HK-2 (cell line): ENCODE measurements at regions not wholly inside any gene's neighbourhood (a gene's known extent, or its start where the extent isn't known, plus 50 kb on each side); places are given as distances from the start of the nearest gene placed in this dataset.
"Not testable (repeated sequence)": the region's sequence is repeated elsewhere in the genome, so short reads cannot be mapped to it uniquely, and the experiment has no call there.

Experiments used
- DNase-seq: peaks from one replicate; pipeline ENCODE4 v3.0.0-alpha.2; 2018; ENCODE audit not compliant: unreplicated experiment

DNA sequence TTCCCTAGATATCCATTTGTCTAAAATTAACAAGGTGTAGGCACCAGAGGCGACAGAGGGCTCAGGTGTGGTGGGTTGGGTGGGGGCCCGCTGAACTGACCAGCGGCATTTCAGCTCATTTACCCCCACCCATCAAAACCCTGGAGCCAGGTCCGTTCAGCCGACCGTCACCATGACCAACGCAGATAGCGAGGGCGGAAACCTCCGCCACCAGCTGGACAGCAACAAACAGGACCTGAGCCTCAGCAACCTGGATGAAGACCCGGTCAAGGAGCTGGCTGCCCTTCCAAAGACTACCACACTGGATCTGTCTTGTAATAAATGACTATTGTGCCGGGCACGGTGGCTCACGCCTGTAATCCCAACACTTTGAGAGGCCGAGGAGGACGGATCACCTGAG lies 120.8 kb upstream of the LGSN start:
- no peak for DNase-seq

DNA sequence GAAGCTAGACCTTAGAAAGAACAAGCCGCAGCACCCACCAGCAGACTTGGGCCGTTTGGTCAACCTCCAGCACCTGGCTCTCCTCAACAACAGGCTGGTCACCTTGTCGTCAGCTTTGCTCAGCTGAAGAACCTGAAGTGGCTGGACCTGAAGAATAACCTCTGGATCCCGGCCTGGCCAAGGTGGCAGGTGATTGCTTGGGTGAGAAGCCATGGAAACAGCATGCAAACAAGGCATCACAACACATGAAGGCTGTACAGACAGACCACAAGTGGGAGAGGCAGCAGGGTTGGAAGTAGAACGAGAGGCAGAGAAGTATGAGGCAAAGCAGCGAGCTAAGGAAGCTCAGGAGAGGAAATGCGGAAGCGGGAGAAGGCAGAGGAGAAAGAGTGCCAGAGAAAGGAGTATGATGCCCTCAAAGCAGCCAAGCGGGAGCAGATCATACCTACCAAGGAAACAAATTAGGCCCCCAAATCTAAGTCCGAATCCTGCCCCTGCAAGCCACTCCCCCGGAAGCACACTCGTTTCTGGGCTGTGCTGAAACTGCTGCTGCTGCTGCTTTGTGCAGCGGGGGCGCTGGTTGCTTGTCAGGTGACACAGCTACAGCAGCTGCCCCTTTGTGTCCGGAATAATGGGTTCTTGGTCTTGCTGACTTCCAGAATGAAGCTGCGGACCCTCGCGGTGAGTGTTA lies 121.6 kb upstream of the LGSN start:
- DNase-seq: no peak

DNA sequence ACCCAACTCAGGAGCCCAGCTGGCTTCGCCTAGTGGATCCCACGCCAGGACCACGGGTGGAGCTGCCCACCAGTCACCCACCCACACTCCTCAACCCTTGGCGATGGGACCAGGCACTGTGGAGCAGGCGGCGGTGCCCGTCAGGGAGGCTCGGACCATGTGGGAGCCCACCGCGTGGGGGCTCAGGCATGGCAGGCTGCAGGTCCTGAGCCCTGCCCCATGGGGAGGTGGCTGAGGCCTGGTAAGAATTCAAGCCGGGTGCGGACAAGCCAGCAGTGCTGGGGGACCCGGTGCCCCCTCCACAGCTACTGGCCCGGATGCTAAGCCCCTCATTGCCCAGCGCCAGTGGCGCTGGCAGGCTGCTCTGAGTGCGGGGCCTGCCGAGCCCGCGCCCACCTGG lies 123.1 kb upstream of the LGSN start:
- no peak for DNase-seq

DNA sequence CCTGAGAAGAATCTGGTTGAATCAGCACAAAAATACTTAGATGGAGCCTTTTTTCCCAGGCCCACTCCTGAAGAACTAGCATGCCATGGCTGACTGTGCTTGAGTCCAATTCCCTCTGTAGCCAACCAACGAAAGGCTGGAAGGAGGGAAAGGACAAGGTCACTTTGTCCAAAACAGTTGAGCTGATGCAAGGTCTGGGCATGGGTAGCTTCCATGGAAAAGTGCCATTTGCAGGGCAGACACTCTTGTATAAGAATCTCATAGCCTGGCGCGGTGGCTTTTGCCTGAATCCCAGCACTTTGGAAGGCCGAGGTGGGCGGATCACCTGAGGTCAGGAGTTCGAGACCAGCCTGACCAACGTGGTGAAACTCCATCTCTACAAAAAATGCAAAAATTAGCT lies 125.0 kb upstream of the LGSN start:
- DNase-seq: no peak

DNA sequence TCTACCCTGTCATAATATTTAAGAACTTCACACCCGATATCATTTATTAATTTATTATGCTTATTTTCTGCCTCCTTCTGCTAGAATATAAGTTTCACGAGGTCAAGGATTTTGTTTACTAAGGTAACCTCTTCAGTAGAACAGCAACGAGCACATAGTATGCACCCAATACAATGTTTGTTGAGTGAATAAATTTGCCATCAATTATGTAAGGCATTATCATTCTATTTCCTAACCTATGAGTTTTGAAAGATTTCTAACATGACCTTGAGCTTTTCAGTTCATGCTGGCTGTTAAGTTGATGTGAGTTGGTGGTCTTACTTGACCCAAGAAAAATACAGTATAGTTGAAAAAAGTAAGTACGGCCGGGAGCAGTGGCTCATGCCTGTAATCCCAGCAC lies 125.9 kb upstream of the LOC128125822 start:
- no peak for DNase-seq

DNA sequence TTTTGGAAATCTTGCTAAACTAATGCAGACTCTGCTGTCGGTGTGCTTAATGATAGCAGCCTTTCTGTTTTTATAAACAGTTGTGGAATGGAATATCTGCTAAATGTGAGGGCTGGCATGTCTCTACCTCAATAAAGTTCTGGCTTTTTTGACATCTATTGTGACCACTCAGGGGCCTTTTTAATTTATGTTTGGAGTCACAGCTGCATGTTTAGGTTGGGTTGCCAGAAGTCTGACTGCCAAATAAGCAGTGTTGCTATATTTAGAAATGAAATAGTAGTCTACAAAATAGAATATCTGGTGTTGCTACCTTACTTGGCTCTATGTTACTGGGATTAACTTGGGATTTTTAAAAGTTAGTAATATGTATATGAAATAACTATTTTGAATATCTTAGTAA lies 125.1 kb upstream of the LOC128125822 start:
- DNase-seq: no peak

DNA sequence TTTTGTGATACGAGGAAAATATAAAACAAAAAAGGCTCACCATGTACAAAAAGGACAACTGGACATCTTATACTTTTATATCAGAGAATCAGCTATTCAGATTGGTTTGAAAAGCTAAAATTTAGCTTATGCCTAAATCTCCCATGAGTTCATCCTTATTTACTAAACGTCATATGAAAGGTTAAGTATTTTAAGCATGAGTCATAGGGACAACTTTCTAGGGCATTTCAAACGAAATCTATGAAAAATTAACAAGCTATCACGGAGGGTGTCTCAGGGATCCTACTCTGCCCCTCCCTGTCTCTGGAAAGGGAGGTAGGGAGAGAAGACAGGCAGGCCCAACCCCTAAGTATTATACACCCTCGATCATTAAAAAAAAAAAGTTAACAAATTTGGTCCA lies 124.1 kb upstream of the LOC128125822 start:
- peak; percentile 4 for DNase-seq

DNA sequence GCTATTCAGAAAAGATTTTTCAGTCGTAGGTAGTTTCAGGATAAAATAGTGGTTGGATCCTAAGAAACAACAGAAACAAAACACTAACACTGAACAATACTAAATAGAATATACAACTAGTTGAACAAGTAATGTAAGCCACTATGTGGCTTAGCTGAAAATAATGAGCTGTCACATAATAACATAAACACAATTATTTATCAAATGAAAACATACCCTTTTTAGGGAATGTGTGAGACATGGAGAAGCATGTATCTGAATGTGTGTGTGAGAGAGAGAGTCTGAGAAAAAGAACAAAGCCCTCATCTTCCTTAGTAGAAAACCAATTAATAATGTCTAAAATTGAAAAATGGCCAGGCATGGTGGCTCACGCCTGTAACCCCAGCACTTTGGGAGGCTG lies 122.6 kb upstream of the LOC128125822 start:
- no peak for DNase-seq

DNA sequence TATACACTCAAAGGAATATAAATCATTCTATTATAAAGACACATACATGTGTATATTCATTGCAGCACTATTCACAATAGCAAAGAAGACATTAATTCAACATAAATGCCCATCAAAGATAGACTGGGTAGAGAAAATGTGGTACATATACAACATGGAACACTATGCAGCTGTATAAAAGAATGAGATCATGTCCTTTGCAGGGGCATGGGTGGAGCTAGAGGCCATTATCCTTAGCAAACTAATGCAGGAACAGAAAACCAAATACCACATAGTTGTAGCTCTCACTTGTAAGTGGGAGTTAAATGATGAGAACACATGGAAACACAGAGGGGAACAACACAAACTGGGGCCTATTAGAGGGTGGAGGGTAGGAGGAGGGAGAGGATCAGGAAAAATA lies 121.0 kb upstream of the LOC128125822 start:
- no peak for DNase-seq

DNA sequence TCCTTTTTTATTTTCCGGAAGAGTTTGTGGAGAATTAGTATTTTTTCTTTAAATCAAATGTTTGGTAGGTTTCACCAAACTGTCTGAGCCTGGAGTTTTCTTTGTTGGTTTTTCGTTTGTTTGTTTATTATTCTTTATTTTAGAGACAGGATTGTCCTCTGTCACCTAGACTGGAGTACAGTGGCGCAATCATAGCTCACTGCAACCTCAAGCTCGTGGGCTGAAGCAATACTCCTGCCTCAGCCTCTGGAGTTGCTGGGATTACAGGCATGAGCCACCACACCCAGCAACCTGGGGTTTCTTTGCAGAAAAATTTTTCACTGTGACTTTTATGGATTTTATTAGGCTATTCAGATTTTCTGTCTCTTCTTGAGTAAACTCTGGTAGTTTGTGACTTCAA lies 120.2 kb upstream of the LOC128125822 start:
- DNase-seq: no peak

DNA sequence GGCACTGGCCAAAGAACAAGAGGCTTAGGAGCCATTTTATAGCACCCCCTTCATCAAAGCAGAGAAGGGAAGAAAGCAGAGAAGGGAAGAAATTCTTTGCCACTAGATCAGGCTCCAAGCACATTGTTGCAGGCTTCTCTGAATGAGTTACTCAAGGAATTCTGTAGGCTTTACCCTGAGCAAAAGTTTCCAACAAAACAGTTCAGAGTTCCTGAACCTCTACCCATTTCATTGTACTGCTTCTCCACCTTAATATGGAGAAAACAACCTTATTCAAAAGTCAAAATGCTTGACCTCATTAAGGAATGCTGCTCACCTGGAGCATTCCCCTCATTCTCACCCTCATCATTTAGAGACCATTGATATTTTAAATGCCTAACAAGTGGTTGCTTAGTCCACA lies 115.5 kb upstream of the LOC128125822 start:
- DNase-seq: no peak

DNA sequence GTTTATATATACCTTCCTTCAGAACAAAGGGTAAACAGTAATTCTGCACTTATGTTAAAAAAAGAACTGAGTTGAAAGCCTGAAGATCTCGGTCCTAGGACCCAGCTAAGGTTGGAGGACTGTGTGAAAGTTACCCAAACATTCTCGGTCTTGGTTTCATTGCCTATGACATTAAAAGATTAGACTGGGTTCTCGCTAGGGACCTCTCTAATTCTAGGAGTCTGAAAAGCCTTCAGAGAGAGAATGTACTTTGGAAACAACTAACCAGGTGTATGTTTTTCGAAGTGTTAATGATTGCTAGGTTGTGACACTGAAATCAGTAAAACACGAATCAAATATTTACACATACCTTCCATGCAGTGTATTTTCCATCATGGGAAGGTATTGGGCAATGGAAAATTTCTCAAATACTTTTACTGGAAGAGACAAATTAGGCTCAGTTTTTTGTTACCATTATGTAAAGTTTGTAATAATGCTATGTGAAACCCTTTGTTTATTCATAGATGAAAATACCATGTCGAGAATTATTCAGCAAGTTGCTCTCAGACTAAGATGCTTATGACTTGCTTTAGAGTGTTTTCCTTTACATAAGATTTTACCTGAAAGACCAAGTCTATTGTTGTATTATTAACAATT lies 113.7 kb upstream of the LOC128125822 start:
- DNase-seq: no peak

DNA sequence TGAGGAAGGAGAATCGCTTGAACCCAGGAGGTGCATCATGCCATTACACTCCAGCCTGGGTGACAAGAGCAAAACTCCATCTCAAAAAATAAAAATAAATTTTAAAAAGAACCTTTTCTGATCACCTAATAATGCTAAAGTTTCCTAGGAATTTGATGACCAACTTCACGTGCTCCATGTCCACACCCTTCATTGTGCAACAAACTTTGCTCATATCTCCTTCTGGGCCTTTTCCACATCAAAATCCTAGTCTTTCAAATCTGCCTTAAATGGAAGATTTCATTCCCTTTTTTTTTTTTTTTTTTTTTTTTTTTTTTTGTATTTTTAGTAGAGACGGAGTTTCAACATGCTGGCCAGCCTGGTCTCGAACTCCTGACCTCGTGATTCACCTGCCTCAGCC lies 112.5 kb upstream of the LOC128125822 start:
- no peak for DNase-seq

DNA sequence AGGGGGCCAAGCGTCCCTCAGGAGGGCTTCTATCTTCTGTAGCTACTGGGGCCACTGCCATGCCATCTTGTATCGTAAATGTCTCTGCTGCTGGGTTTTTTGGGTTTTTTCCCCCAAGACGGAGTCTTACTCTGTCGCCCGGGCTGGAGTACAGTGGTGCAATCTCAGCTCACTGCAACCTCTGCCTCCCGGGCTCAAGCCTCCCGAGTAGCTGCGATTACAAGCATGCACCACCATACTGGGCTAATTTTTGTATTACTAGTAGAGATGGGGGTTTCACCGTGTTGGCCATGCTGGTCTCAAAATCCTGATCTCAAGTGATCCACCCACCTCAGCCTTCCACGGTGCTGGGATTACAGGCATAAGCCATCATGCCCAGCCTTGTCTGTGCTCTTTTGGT lies 111.3 kb upstream of the LOC128125822 start:
- no peak for DNase-seq

DNA sequence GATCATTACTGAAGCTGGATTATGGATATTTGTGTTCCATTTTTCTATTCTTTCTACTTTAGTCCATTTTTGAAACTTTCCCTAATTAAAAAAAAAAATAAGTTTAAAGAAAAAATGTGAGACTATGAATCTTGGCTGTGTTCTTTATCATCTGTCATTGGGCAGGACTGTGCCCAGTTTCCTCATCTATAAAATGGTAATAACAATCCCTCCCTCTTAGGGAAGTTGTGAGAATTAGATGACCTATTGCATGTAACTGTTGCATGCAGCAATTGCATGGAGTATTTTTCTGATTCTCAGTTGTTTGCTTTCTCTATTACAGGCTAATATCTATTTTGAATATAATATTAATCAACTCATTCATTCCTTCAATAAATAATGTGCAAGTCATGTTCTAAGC lies 108.2 kb upstream of the LOC128125822 start:
- no peak for DNase-seq

DNA sequence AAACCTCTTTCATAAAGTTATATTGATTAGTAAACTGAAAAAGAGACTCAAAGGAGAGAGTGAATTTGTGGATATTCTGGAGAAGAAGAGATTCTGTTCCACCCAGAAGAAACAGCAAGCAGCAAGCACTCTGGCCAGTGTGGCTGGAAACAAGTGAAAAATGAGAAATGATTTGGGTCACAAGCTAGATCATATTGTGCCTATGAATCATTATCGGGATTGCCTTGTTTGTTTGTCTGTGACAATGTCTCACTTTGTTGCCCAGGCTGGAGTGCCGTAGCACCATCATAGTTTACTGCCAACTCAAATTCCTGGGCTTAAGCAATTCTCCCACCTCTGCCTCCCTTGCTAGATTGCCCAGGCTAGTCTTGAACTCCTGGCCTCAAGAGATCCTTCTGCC lies 106.5 kb upstream of the LOC128125822 start:
- no peak for DNase-seq

DNA sequence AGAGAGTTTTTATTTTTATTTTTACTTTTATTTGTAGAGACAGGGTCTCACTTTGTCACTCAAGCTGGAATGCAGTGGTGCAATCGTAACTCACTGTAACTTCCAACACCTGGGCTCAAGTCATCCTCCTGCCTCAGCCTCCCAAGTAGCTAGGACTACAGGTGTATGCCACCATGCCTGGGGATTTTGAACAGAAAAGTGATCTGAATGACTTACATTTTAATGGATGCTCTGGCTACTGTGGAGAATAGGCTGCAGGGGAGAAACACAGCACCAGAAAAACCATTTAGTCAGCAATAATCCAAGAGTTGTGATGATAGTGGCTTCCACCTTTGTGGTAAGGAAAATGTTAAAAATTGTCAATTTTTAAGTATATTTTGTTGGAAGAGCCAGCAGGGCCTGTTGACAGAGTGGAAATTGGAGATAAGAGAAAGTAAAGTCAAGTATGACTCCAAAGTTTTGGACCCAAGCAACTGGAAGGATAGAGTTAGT lies 106.0 kb upstream of the LOC128125822 start:
- no peak for DNase-seq

DNA sequence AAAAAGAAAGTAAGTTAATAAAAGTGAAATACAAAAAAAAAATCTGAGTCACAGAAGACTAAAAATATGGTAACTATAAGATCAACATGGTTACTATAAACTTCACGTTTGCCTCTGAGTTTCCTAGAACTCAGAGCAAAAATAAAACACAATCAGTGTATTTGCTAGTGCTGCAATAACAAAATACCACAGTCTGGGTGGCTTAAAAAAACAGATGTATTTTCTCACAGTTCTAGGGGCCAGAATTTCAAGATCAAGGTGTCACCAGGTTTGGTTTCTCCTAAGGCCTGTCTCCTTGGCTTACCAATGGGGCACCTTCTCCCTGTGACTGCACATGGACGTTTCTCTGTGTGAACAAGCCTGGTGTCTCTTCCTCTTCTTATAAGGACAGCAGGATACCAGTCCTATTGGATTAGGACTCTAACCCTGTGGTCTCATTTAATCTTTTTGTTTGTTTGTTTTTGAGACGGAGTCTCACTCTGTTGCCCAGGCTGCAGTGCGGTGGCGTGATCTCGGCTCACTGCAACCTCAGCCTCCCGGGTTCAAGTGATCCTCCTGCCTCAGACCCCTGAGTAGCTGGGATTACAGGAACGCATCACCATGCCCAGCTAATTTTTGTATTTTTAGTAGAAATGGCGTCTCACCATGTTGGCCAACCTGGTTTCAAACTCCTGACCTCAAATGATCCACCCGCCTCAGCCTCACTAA lies 104.9 kb upstream of the LOC128125822 start:
- no peak for DNase-seq

DNA sequence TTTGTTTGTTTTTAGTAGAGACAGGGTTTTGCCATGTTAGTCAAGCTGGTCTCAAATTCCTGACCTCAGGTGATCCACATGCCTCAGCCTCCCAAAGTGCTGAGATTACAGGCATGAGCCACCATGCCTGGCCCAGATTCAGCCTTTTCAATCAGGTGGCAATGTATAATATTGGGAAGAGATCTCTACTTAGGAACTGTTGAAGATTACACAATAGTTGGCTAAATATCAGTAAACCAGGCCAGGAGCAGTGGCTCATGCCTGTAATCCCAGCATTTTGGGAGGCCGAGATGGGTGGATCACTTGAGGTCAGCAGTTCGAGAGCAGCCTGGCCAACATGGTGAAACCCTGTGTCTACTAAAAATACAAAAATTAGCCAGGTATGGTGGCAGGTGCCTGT lies 101.1 kb upstream of the LOC128125822 start:
- not testable (repeated sequence) for DNase-seq

DNA sequence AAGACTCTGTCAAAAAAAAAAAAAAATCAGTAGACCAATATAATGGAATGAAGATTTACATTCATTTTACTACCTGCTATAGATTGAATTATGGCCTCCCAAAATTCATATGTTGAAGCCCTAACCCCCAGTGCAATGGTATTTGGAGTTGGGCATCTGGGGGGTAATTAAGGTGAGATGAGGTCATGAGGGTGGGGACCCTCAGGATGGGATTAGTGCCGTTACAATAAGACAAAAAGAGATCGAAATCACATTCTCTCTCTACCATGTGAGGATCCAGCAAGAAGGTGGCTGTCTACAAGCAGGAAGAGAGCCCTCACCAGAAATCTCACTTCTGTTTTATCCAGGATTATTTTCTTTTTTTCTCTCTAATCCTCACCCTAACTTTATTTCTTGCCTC lies 100.6 kb upstream of the LOC128125822 start:
- DNase-seq: no peak

DNA sequence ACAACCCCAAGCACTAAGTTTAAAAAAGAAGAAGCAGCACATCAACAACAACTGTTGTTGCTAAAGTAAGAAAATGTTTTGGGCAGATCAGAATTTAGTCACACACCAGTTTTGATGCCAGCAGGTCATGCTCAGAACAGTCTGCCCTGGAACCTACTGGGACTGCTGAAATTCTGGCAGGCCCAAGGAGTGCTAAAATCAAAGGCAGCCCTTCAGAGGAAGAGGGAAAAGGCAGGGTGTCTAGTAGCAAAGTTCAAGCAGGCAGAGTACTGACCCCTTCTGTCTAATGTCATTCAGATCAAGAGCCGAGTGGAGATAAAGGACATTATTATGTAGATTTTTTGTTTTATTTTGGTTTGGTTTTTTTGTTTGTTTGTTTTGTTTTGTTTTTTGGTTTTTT lies 96.6 kb upstream of the LOC128125822 start:
- DNase-seq: no peak

DNA sequence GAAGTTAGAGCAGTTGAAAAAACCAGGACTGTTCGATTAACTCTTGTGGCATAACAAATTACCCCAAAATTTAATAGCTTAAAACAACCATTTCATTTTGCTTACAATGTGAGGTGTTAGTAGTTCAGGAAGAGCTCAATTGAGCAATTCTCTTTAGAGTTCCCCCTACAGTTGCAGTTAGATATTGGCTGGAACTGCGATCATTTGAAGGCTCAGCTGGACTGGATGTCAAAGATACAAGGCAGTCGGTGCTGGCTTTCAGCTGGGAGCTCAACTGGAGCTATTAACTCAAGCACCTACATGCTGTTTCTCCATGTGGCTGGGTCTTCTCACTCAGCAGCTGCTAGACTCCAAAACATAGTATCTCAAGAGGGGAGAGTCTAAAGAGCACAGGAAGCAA lies 96.0 kb upstream of the LOC128125822 start:
- no peak for DNase-seq

DNA sequence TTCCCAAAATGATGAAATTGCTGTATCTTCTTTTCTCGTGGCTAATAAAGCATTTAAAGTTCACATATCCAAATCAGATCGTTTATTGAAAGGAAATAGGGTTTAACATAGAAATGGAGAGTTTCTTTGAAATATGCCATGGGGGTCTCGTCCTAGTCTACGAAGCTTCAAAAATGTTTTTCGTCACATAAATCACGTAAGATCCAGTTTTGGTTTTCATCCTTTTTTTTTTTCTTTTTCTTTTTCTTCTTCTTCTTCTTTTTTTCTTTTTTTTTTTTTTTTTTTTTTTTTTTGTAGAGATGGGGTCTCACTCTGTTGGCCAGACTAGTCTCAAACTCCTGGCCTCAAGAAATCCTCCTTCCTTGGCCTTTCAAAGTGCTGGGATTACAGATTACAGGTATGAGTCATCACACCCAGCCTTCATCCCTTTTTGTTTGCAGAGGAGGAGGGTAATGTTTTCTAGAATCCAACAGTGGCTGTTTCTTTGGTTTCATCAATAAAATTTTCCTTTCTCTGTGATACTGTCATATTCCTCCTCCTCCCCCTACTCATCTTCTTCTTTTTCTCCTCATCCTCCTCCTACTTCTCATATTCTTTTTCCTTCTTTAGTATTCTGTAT lies 94.7 kb upstream of the LOC128125822 start:
- no peak for DNase-seq
